T-helper 2 cell (primary cell): ENCODE measurements at regions not wholly inside any gene's neighbourhood (a gene's known extent, or its start where the extent isn't known, plus 50 kb on each side); places are given as distances from the start of the nearest gene placed in this dataset.

Experiments used
- DNase-seq, 5 experiments: peaks; one replicate each; pipeline versions ENCODE4 v3.0.0 to v3.0.0-alpha.2; 2012 to 2022

GRCh38 chr7:80403686-80404241 is 108.1 kb downstream of the GNAT3 start:
- no peak for DNase-seq

DNA sequence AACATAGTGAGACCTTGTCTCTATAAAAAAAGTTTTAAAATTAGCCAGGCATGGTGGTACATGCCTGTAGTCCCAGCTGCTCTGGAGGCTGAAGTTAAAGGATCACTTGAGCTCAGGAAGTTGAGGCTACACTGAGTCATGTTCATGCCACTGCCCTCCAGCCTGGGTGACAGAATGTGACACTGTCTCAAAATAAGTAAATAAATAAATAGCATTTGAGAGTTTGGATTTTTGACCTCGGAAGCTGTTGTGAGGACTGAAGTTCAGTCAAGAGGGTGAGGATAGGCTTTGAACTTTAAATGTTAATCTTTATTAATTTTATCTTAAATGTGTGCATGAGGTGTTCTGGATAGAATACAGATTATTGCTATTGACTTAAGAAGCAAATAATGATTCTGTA is 110.2 kb downstream of the GNAT3 start:
- DNase-seq: no peak

DNA sequence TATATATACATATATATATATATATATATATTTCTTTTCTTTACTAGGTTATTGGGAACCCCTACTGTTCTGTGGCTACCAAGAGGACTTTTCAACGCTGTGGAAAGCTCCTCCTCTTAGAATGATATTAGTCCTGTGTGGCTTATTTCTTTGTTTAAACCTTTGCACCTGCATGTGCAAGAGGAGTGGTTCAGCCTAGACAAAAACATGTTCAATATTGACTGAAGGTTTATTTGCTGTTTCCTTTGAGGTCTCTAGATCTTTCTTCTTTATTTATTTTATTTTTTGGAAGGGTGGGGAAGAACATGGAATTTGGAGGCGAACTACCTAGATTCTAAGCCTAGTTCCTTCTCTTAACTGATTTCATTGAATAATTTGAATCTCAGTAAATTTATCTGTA is 118.1 kb downstream of the GNAT3 start:
- no peak for DNase-seq

GRCh38 chr7:80392229-80393169 is 119.4 kb downstream of the GNAT3 start:
- peak in 1 of 5 experiments; percentile 5 for DNase-seq

- DNase-seq: no peak
Measured at GRCh38 chr7:80387634-80388193, 124.2 kb downstream of the GNAT3 start.

DNA sequence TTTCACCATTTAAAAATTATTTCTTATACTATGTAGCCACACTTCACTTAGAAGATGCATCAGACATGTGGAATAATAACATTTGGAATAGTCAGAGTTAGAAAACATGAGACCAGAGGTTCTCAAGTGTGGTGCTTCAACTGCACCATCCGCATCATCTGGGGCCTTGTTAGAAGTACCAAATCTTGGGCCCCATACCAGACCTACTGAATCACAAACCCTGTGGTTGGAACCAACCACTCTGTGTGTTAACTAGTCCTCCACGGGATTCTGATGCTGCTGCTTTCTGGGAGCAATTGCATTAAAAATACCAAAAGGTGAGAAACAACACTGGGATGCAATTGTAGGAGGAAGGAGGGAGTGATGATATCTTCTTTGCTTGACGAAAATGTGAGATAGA is 125.2 kb downstream of the GNAT3 start:
- DNase-seq: no peak

GRCh38 chr7:80385508-80385907 is 126.4 kb downstream of the GNAT3 start:
- DNase-seq: no peak

- no peak for DNase-seq
Measured at GRCh38 chr7:80380957-80381356, 130.9 kb downstream of the GNAT3 start.

DNA sequence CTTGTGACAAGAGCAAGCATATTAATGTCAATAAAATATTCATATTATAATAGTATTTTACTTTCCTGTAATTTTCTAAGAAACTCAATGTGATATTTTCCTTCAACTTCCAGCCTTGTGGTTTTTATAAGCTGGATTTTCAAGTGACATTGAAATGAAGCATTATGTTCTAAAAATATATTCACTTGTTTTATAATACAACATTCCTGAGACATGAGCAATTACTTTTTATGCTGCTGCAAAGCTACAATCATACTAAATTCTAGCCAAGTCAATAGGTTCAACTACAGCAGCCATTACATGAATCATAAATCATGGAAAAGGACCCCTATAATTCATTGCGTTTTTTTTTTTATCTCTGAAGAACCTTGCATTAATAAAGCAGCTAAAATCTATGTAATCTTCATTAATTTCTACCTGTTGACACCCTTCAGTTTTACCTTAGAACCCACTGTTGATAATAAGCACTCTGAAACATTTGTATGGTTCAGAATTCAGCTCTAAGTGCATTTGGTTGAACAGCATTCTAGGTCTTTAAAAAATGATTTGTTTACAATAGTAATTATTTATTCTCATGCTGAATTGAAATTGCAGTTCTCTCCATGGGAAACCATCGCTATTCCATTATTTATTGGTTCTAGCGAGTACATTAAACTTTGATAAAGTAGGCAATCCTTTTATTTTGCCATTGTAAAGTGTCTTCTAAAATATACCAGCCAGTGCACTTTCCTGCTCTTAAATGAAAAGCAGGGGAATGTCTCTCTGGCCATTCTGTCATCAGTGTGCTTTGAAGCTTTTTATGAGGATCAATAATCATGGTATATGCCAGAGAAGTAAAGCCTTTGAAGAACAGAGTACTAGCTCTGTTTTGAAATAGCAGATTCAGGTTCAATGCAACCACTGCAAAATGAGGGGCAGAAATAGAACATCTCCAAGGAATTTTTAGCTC is 132.6 kb downstream of the GNAT3 start:
- no peak for DNase-seq

DNA sequence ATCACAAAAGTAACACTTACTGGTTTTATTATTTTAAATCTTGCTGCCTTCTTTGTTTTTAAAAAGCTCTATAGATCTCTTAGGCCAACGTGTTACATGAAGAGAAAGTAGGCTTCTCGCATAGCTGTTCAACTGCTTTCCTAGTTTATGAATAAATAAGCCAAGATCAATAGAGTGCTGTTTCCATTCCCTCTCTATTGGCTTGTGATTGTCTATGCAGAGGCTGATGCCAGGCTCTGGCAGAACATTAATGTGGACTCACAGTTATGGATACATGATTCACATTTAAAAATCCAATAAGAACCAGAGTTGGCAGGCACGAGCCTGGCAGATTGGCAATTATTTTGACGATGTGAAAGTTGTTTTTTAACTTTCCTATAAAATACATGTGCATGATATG is 137.5 kb downstream of the GNAT3 start:
- DNase-seq: no peak

DNA sequence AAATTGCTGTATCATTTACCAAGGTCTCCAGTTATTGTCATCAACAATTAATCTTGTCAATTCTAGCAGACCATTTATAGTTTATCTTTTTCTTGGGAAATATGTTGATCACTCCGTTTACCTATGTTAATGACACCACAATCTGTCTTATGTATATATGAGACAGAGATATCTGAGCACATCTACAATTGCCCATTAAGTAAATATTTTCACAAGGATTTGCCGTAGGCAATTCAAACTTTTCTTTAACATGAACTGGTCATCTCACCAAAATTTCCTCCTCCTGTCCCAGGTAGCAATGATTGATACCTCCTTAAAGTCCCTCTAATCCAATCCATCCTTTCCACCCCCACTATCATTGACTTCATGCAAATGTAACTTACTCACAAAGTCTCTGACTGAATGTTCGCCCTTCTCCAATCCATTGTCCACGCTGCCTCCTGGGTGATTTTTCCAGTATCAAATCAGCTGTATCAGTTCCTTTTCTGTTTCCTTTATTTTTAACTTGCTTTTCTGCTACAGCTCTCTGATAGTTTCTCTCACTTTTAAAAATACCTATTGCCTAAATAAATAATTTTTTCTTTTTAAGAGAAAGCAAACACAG is 138.3 kb downstream of the GNAT3 start:
- DNase-seq: no peak

DNA sequence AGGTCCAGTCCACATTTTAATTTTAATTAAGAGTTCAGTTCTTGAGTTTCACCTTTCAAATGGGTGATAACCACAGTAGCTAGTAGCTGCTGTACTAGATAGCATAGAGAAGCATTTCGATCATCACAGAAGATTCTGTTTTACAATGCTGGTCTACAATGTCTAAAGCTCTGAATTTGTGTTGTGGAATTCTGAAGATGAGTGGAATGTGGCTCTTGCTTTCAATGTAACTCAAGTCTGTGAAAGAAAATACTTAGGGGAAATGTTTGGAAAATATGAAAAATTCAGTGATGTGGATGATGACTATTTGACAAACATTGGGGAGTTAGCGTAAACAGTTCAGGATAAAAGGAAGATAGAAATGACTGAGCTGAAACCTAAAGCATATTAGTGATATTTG is 139.4 kb downstream of the GNAT3 start:
- DNase-seq: no peak

GRCh38 chr7:80370587-80370986 is 141.3 kb downstream of the GNAT3 start:
- no peak for DNase-seq

GRCh38 chr7:80369321-80369720 is 142.5 kb downstream of the GNAT3 start:
- DNase-seq: no peak

- no peak for DNase-seq
Measured at GRCh38 chr7:80362677-80363076, 149.2 kb downstream of the GNAT3 start.

DNA sequence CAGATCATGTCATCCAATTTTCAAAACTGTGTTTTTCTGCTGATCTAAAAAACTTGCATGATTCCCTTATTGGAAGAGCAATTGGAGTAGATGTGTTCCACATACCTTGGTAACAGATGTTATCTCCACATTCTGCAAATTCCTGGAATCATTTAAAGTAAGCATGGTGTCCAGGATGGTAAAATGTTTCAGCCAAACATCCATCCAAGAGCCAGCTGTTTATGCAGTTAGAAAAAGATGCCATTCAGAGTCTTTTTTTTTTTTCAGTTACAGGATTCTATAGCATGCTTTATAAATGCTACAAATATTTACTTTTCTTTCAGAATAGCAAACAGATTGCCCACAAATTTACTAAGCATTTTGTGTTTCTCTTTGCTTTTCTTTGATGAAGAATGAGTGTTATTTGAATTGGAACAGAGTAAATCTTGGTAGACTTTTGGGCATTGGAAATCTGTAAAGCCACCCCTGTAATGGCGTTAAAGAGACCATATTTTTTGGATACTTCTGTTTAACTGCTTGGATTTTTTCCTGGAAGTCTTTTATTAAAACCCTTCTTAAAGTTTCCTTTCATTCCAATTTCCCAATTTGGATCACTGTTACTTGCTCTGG is 149.8 kb downstream of the GNAT3 start:
- DNase-seq: no peak

- DNase-seq: no peak
Measured at GRCh38 chr7:80359476-80359875, 152.4 kb downstream of the GNAT3 start.

GRCh38 chr7:80359029-80359428 is 152.8 kb downstream of the GNAT3 start:
- DNase-seq: no peak

DNA sequence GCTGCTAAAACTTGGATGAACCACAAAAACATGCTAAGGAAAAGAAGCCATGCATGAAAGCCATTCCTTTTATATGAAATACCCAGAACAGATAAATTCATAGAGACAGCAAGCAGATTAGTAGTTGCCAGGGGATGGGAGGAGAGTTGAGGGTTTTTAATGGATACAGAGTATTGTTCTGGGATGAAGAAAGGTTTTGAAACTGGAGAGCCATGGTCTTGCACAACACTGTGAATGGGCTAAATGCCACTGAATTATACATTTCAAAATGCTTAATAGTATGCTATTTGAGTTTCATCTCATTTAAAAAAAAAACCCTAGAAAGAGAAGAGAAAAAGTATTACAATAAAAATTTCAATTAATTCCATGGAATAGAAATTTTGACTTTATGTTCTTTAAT is 154.3 kb downstream of the GNAT3 start:
- DNase-seq: no peak

- no peak for DNase-seq
Measured at GRCh38 chr7:80350430-80350829, 161.4 kb downstream of the GNAT3 start.

DNA sequence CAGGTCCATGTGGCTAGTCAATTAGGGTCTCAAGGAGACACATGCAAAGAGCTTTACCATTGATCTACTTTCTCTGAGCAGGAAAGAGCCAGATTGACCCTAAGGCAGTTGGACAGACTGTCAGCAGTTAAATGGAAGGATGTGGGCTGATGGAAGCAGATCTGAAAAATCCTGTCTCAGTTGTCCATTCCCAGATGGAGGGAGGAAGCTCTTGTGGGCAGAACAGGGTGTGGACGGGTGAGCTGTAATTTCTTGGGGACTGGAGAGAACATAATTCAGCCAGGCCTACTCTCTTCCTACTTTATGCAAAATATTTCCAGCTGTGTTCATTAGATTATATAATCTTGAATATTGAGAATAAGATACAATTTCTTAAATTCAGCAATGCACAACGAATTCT is 163.6 kb downstream of the GNAT3 start:
- no peak for DNase-seq

GRCh38 chr7:80347173-80347572 is 164.7 kb downstream of the GNAT3 start:
- DNase-seq: no peak
